Chondrocyte (in vitro differentiated cells): ENCODE measurements at regions not wholly inside any gene's neighbourhood (a gene's known extent, or its start where the extent isn't known, plus 50 kb on each side); places are given as distances from the start of the nearest gene placed in this dataset.
"Not testable (repeated sequence)": the region's sequence is repeated elsewhere in the genome, so short reads cannot be mapped to it uniquely, and the experiment has no call there.

Source experiments
- DNase-seq: peaks from one replicate; pipeline ENCODE4 v3.0.0; 2021; ENCODE audit warnings: mixed read lengths, low spot score
- H3K27ac Mint-ChIP-seq: one replicate; pipeline ENCODE4 v1.8.0; 2021; ENCODE audit warnings: mild to moderate bottlenecking, moderate library complexity, mixed read lengths; ENCODE audit not compliant: unreplicated experiment
- H3K27me3 Mint-ChIP-seq: 2 replicates; pipeline ENCODE4 v1.8.0; 2021; ENCODE audit warnings: low read depth, mixed read lengths
- H3K36me3 Mint-ChIP-seq: 2 replicates; pipeline ENCODE4 v1.8.0; 2021; ENCODE audit warnings: low read depth, mixed read lengths
- H3K4me1 Mint-ChIP-seq: 2 replicates; pipeline ENCODE4 v1.8.0; 2021; ENCODE audit warnings: low read depth, mild to moderate bottlenecking, mixed read lengths
- H3K4me3 Mint-ChIP-seq: one replicate; pipeline ENCODE4 v1.8.0; 2021; ENCODE audit warnings: mild to moderate bottlenecking, moderate library complexity, mixed read lengths; ENCODE audit not compliant: unreplicated experiment
- H3K9me3 Mint-ChIP-seq: 2 replicates; pipeline ENCODE4 v1.8.0; 2021; ENCODE audit warnings: low read depth, mixed read lengths
- CTCF ChIP-seq: fragments of 200-600 bp; sonication (generic); IDR thresholded peaks from 2 replicates; pipeline ENCODE4 v1.5.0; 2021; ENCODE audit warnings: antibody characterized with exemption, mild to moderate bottlenecking, moderate library complexity

- no peak overlapping the region for H3K4me3 Mint-ChIP-seq
- no peaks in the 10 kb centered on the region for H3K9me3 Mint-ChIP-seq
- no peak overlapping the region for H3K27ac Mint-ChIP-seq
- TF ChIP-seq CTCF, result no peak
- DNase-seq, result no peak
- H3K36me3 Mint-ChIP-seq, result no peaks in the 10 kb centered on the region
- H3K27me3 Mint-ChIP-seq, result peaks cover 8% of the 10 kb centered on the region
- no peaks in the 10 kb centered on the region for H3K4me1 Mint-ChIP-seq
Measured at GRCh38 chr10:85402541-85402940, 964.1 kb downstream of the GRID1 start.

GRCh38 chr10:85407088-85407487 lies 959.5 kb downstream of the GRID1 start:
- TF ChIP-seq CTCF, result no peak
- Mint-ChIP-seq H3K27ac (no peak overlapping the region), H3K27me3 (no peaks in the 10 kb centered on the region), H3K4me1 (no peaks in the 10 kb centered on the region), H3K36me3 (no peaks in the 10 kb centered on the region), H3K4me3 (no peak overlapping the region), H3K9me3 (peaks cover 18% of the 10 kb centered on the region)
- DNase-seq, result no peak

- Mint-ChIP-seq H3K4me1 (no peaks in the 10 kb centered on the region), H3K27me3 (no peaks in the 10 kb centered on the region), H3K4me3 (no peak overlapping the region), H3K36me3 (no peaks in the 10 kb centered on the region), H3K27ac (no peak overlapping the region), H3K9me3 (peaks cover 18% of the 10 kb centered on the region)
- TF ChIP-seq CTCF, result no peak
- no peak for DNase-seq
Measured at GRCh38 chr10:85408388-85408787, 958.2 kb downstream of the GRID1 start.

- not testable (repeated sequence) for H3K4me1 Mint-ChIP-seq, H3K27ac Mint-ChIP-seq, H3K36me3 Mint-ChIP-seq, H3K27me3 Mint-ChIP-seq, DNase-seq, H3K4me3 Mint-ChIP-seq
- peaks cover 24% of the 10 kb centered on the region for H3K9me3 Mint-ChIP-seq
Measured at GRCh38 chr10:85410586-85410985, 956.0 kb downstream of the GRID1 start.

GRCh38 chr10:85413570-85413969 lies 953.0 kb downstream of the GRID1 start:
- no peak overlapping the region for H3K4me3 Mint-ChIP-seq
- H3K4me1 Mint-ChIP-seq, result no peaks in the 10 kb centered on the region
- no peaks in the 10 kb centered on the region for H3K36me3 Mint-ChIP-seq
- peaks cover 24% of the 10 kb centered on the region for H3K9me3 Mint-ChIP-seq
- no peak for DNase-seq
- no peak for TF ChIP-seq CTCF
- no peak overlapping the region for H3K27ac Mint-ChIP-seq
- no peaks in the 10 kb centered on the region for H3K27me3 Mint-ChIP-seq

GRCh38 chr10:85420501-85421191 lies 945.9 kb downstream of the GRID1 start:
- Mint-ChIP-seq H3K36me3 (no peaks in the 10 kb centered on the region), H3K27me3 (no peaks in the 10 kb centered on the region), H3K27ac (no peak overlapping the region), H3K4me3 (no peak overlapping the region), H3K4me1 (no peaks in the 10 kb centered on the region), H3K9me3 (no peaks in the 10 kb centered on the region)
- no peak for TF ChIP-seq CTCF
- DNase-seq, result no peak
